KBM-7 (cell line): ENCODE measurements at regions not wholly inside any gene's neighbourhood (a gene's known extent, or its start where the extent isn't known, plus 50 kb on each side); places are given as distances from the start of the nearest gene placed in this dataset.

Experiments
- DNase-seq: peaks from one replicate; pipeline ENCODE4 v3.0.0-alpha.2; 2015
- in situ Hi-C: fragments of 300-500 bp; cut with MboI; formaldehyde crosslinking; loops from 2 replicates; pipeline ENCODE4 v1.14.3; 2020; ENCODE audit warnings: low sequenced_read_pairs, low pct_unique_long_range_greater_than_20kb, mixed read lengths

- DNase-seq: no peak
- in situ Hi-C loops: no loop called here
These were observed 281.8 kb upstream of the SOX5 start for GRCh38 chr12:24231298-24231697.

GRCh38 chr12:24230061-24230701 lies 280.7 kb upstream of the SOX5 start:
- DNase-seq: no peak
- in situ Hi-C loops: no loop called here

- in situ Hi-C loops: no loop called here
- no peak for DNase-seq
These were observed 279.7 kb upstream of the SOX5 start for GRCh38 chr12:24229031-24229700.

GRCh38 chr12:24228371-24228770 lies 278.9 kb upstream of the SOX5 start:
- in situ Hi-C loops: no loop called here

GRCh38 chr12:24227551-24227950 lies 278.1 kb upstream of the SOX5 start:
- DNase-seq: no peak
- in situ Hi-C loops: no loop called here

More at GRCh38 chr12:24228371-24228770, 278.9 kb upstream of the SOX5 start:
- DNase-seq: no peak

- DNase-seq: no peak
- in situ Hi-C loops: no loop called here
These were observed 277.4 kb upstream of the SOX5 start for GRCh38 chr12:24226745-24227350.

GRCh38 chr12:24224401-24224800 lies 274.9 kb upstream of the SOX5 start:
- no peak for DNase-seq
- in situ Hi-C loops: no loop called here

- in situ Hi-C loops: no loop called here
- DNase-seq: no peak
These were observed 274.5 kb upstream of the SOX5 start for GRCh38 chr12:24223926-24224325.

GRCh38 chr12:24222968-24223367 lies 273.5 kb upstream of the SOX5 start:
- in situ Hi-C loops: no loop called here
- no peak for DNase-seq

GRCh38 chr12:24212496-24212895 lies 263.0 kb upstream of the SOX5 start:
- in situ Hi-C loops: no loop called here
- DNase-seq: no peak

- in situ Hi-C loops: no loop called here
- DNase-seq: no peak
These were observed 257.2 kb upstream of the SOX5 start for GRCh38 chr12:24206621-24207020.

GRCh38 chr12:24201258-24201970 lies 251.9 kb upstream of the SOX5 start:
- in situ Hi-C loops: no loop called here
- DNase-seq: no peak

- in situ Hi-C loops: no loop called here
- no peak for DNase-seq
These were observed 250.5 kb upstream of the SOX5 start for GRCh38 chr12:24200010-24200409.

- DNase-seq: no peak
- in situ Hi-C loops: no loop called here
These were observed 249.6 kb upstream of the SOX5 start for GRCh38 chr12:24198936-24199671.

- no peak for DNase-seq
- in situ Hi-C loops: no loop called here
These were observed 248.6 kb upstream of the SOX5 start for GRCh38 chr12:24198070-24198469.

GRCh38 chr12:24197532-24197931 lies 248.1 kb upstream of the SOX5 start:
- no peak for DNase-seq
- in situ Hi-C loops: no loop called here

- DNase-seq: no peak
- in situ Hi-C loops: no loop called here
These were observed 245.6 kb upstream of the SOX5 start for GRCh38 chr12:24195063-24195462.

GRCh38 chr12:24191117-24191516 lies 241.6 kb upstream of the SOX5 start:
- in situ Hi-C loops: no loop called here
- DNase-seq: no peak

GRCh38 chr12:24185782-24186181 lies 236.3 kb upstream of the SOX5 start:
- in situ Hi-C loops: no loop called here
- DNase-seq: no peak
